GM10266 (cell line): ENCODE measurements at regions not wholly inside any gene's neighbourhood (a gene's known extent, or its start where the extent isn't known, plus 50 kb on each side); places are given as distances from the start of the nearest gene placed in this dataset.

Experiments
- DNase-seq: peaks from one replicate; pipeline ENCODE4 v3.0.0; 2012; ENCODE audit errors: extremely low spot score
- TF ChIP-seq, protein P1 (sequence below): IDR thresholded peaks from 2 replicates; pipeline ENCODE4 v1.5.1; 2012; ENCODE audit warnings: mild to moderate bottlenecking, low read depth; ENCODE audit not compliant: control insufficient read depth, insufficient read depth; ENCODE audit errors: missing control alignments

DNA sequence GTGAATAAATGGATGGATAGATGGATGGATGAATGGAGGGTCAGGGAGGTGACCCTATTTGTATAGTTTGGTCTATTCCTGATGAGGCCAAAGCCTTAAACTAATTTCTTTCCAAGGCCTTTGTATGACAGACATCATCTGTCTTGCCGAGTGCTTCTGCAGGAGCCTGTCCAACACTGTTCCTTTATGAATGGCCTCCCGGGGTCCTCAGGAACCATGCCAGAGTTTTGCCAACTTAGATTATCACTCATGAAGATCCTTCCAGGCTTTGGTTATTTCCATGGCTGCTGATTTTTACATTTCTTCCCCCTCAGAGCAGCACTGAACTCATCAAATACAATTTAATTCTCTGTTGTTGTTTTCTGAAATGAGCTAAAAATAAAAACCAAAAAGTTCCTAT lies 133.0 kb upstream of the SOX2 start:
- no peak for DNase-seq
- TF ChIP-seq, protein P1, sequence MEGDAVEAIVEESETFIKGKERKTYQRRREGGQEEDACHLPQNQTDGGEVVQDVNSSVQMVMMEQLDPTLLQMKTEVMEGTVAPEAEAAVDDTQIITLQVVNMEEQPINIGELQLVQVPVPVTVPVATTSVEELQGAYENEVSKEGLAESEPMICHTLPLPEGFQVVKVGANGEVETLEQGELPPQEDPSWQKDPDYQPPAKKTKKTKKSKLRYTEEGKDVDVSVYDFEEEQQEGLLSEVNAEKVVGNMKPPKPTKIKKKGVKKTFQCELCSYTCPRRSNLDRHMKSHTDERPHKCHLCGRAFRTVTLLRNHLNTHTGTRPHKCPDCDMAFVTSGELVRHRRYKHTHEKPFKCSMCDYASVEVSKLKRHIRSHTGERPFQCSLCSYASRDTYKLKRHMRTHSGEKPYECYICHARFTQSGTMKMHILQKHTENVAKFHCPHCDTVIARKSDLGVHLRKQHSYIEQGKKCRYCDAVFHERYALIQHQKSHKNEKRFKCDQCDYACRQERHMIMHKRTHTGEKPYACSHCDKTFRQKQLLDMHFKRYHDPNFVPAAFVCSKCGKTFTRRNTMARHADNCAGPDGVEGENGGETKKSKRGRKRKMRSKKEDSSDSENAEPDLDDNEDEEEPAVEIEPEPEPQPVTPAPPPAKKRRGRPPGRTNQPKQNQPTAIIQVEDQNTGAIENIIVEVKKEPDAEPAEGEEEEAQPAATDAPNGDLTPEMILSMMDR, result no peak

DNA sequence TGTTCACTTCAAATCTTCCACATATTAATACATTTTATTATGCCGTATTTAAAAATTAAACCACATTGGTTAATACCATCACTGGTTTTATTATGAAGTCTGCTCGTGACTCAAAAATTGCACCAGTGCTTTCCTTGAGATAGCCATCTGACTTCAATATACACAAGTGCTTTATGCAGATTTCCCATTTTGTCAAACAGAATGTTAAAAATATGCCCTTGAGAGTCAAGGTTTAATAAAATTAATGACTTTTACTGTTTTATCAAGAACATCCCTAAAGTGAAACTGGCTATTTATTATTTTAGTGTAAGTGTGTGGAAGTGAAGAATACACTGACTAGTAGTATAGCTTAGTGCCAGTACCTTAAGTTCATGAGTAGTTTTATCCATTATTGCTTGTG lies 139.3 kb upstream of the SOX2 start:
- TF ChIP-seq, protein P1, result no peak
- no peak for DNase-seq

DNA sequence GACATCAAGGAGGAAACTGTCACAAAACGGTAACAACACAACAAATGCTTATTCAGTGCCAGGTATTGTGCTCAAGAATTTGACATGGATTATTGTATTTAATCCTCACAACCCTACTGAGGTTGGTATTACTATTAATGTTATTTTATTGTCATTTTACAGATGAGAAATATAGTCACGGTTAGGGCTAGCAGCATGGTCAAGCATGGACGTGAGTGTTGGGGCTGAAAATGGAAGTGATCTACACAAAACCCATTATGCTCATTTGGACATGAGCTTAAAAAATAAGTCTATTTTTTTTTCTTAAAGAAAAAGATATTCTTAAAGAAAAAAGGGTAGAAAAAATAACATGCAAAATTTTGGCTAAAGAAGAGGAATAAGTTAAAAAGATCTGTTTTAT lies 141.3 kb upstream of the SOX2 start:
- no peak for DNase-seq
- TF ChIP-seq, protein P1, result no peak

DNA sequence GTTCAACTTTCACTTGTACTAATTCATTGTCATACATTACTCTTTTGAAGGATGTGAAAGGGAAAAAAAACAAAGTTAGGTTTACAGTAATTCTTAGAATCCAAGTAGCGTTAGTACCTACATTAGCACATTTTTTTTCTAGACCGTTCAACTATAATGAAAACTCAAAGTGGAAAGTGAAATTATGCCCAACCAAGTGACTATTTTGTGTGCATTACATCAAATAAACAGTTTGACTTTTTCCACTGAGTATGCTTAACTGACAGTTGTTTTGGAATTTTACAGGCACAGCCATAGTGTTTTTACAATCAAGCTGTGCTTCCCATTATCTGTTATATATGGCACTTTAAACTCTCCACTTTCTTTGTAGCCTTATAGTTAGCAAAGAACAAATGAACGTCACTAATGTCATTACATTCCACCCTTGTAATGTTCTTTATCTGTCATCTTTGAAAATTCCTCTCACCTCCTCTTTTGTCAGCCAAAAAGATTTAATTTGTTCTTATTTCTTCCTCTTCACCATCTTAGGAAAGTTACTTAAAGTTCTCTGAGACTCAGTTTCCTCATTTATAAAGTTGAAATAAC lies 142.3 kb upstream of the SOX2 start:
- no peak for DNase-seq
- TF ChIP-seq, protein P1, result no peak

DNA sequence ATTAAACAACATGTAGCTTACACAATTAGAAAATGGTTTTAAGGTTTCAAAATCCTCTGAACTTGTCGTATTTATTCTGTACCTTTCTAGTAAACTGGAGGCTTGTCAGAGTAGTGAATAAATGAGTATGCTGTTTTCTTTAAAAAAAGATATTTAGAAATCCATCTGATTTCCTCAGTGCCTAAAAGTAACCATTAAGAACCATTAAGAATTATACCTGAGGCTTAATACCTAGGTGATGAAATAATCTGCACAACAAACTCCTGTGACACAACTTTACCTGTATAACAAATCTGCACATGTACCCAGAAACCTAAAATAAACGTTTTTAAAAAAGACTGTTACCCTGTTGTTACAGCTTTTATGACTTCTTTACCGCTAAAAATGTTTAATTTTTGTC lies 143.0 kb upstream of the SOX2 start:
- no peak for DNase-seq
- TF ChIP-seq, protein P1, result no peak

DNA sequence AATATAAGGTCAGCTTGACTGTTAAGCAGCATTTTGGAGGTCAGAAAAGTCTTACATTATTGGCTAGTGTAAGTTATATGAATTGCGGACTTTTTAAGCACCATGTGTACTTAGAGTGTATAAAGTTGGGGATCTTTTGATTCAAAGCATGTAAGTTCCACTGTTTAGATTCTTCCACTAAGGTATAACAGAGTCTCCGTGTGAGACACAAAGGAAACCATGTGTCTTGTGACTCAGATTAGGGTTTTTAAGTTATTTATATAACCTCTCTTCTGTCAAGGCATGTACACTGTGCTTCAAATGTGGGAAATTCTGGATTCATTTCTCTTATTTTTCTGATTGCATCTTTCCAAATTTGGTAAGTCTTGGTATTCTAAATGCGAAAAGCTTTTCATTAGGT lies 143.5 kb upstream of the SOX2 start:
- no peak for DNase-seq

DNA sequence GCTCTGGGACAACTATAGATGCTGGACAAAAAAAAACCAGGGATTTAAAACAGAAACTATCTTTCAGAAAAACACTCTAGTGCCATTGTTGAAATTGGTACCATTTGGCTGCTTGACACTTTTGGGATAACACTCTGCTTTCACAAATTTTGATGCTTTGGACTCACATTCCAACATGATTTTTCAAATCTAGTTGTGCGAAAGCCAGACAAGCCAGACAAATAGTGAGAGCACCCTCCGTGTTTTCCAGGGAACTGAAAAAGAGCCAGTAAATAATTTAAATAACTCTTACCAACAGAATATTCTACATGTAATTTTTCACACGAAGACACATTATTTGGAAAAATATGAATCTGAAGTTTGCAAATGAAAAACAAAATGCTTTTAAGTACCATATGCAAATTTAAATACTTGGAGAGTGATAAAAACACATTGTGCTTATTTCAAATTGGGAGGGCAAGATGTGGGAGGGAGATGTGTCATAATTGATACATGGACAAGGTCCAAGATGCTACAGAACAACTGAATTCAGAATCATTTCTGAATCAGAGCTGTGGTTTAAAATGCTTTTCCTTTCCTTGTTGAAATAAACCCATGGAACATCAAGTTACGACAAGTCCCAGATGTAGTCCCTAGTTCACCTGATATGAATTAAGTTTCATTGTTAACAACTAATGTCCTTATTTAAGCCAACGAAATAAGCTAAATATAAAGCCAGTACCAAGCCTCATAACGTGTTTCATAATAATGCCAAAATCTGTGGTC lies 144.2 kb upstream of the SOX2 start:
- TF ChIP-seq, protein P1, result no peak
- no peak for DNase-seq

More for the DNA sequence above, 143.5 kb upstream of the SOX2 start:
- TF ChIP-seq, protein P1, result no peak
